OCI-LY1 (cell line): ENCODE measurements at regions not wholly inside any gene's neighbourhood (a gene's known extent, or its start where the extent isn't known, plus 50 kb on each side); places are given as distances from the start of the nearest gene placed in this dataset.

Experiments used
- H2AFZ ChIP-seq: fragments of 200-600 bp; sonication (generic), shearing (Covaris generic); 2 replicates; pipeline ENCODE4 v1.6.0; 2014; ENCODE audit warnings: antibody characterized with exemption, mild to moderate bottlenecking, low read length
- H3F3A ChIP-seq: fragments of 200-600 bp; sonication (generic), shearing (Covaris generic); 2 replicates; pipeline ENCODE4 v1.6.0; 2014; ENCODE audit warnings: mild to moderate bottlenecking, antibody characterized with exemption, low read length, moderate library complexity; ENCODE audit not compliant: insufficient read depth
- H3K27ac ChIP-seq: fragments of 200-600 bp; sonication (generic); 2 replicates; pipeline ENCODE4 v1.5.1; 2014; ENCODE audit warnings: low read length, mixed run types, mild to moderate bottlenecking, low read depth; ENCODE audit not compliant: poor library complexity, severe bottlenecking
- H3K27me3 ChIP-seq: fragments of 200-600 bp; sonication (generic); 2 replicates; pipeline ENCODE4 v1.6.0; 2014; ENCODE audit warnings: antibody characterized with exemption, mild to moderate bottlenecking, low read length, moderate library complexity; ENCODE audit not compliant: insufficient read depth
- H3K36me3 ChIP-seq: fragments of 200-600 bp; sonication (generic); 2 replicates; pipeline ENCODE4 v1.6.1; 2014; ENCODE audit warnings: mild to moderate bottlenecking, antibody characterized with exemption, low read length, moderate library complexity, mixed read lengths; ENCODE audit not compliant: insufficient read depth
- H3K4me1 ChIP-seq: fragments of 200-600 bp; sonication (generic); 2 replicates; pipeline ENCODE4 v1.5.1; 2014; ENCODE audit warnings: mild to moderate bottlenecking, low read length, moderate library complexity; ENCODE audit not compliant: insufficient read depth, severe bottlenecking
- H3K4me2 ChIP-seq: fragments of 200-600 bp; sonication (generic), shearing (Covaris generic); 2 replicates; pipeline ENCODE4 v1.6.1; 2014; ENCODE audit warnings: low read length
- H3K4me3 ChIP-seq: fragments of 200-600 bp; sonication (generic); 2 replicates; pipeline ENCODE4 v1.5.1; 2014; ENCODE audit warnings: low read length, low read depth, mild to moderate bottlenecking, mixed read lengths; ENCODE audit not compliant: poor library complexity, severe bottlenecking
- H3K79me2 ChIP-seq: fragments of 200-600 bp; shearing (Covaris generic); 2 replicates; pipeline ENCODE4 v1.6.1; 2016; ENCODE audit warnings: mixed run types, low read length, mixed read lengths; ENCODE audit not compliant: insufficient read depth
- H3K9ac ChIP-seq: fragments of 200-600 bp; sonication (generic), shearing (Covaris generic); 2 replicates; pipeline ENCODE4 v1.6.1; 2014; ENCODE audit warnings: mild to moderate bottlenecking, low read length, mixed read lengths
- H3K9me2 ChIP-seq: fragments of 200-600 bp; sonication (generic), shearing (Covaris generic); 2 replicates; pipeline ENCODE4 v1.6.1; 2014; ENCODE audit warnings: low read depth, mild to moderate bottlenecking, low read length, mixed read lengths
- H3K9me3 ChIP-seq: fragments of 200-600 bp; shearing (Covaris generic); 2 replicates; pipeline ENCODE4 v1.6.1; 2014; ENCODE audit warnings: low read length, mixed read lengths
- H4K20me1 ChIP-seq: fragments of 200-600 bp; sonication (generic), shearing (Covaris generic); 2 replicates; pipeline ENCODE4 v1.6.0; 2016; ENCODE audit warnings: mild to moderate bottlenecking, low read length; ENCODE audit not compliant: insufficient read depth
- EZH2 ChIP-seq: fragments of 200-600 bp; sonication (generic), shearing (Covaris generic); IDR thresholded peaks from 2 replicates; pipeline ENCODE4 v1.8.0; 2017; ENCODE audit warnings: borderline replicate concordance, mixed run types, mild to moderate bottlenecking, antibody characterized with exemption, low read length, moderate library complexity, mixed read lengths
- TF ChIP-seq, protein P1 (sequence below): fragments of 200-600 bp; sonication (generic), shearing (Covaris generic); IDR thresholded peaks from 2 replicates; pipeline ENCODE4 v1.5.1; 2017; ENCODE audit warnings: mild to moderate bottlenecking, antibody characterized with exemption, low read length, moderate library complexity, mixed read lengths

DNA sequence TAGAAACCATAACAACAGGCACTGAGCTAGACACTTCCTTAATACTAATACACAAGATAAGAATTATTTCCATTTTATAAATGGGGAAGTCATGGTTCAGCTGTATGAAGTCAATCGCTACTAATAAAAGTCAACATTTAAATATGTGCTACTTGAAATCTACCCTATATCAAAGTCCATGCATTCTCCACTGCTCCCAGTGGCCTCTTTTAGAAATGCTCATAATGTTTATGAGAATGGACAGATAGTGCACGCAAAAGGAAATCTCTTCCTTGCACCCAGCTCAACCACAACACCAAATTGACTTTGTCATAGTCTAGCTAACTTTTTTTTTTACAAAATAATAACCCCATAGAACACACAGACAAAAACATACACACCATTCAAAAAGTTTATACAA is 281.7 kb upstream of the CXADR start:
- H3K36me3 ChIP-seq = no peaks in the 10 kb centered on the region
- H3K9me2 ChIP-seq = no peaks in the 10 kb centered on the region
- H3K79me2 ChIP-seq = no peaks in the 10 kb centered on the region
- no peaks in the 10 kb centered on the region for H3K27me3 ChIP-seq
- TF ChIP-seq, protein P1, sequence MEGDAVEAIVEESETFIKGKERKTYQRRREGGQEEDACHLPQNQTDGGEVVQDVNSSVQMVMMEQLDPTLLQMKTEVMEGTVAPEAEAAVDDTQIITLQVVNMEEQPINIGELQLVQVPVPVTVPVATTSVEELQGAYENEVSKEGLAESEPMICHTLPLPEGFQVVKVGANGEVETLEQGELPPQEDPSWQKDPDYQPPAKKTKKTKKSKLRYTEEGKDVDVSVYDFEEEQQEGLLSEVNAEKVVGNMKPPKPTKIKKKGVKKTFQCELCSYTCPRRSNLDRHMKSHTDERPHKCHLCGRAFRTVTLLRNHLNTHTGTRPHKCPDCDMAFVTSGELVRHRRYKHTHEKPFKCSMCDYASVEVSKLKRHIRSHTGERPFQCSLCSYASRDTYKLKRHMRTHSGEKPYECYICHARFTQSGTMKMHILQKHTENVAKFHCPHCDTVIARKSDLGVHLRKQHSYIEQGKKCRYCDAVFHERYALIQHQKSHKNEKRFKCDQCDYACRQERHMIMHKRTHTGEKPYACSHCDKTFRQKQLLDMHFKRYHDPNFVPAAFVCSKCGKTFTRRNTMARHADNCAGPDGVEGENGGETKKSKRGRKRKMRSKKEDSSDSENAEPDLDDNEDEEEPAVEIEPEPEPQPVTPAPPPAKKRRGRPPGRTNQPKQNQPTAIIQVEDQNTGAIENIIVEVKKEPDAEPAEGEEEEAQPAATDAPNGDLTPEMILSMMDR = no peak
- no peak for TF ChIP-seq EZH2
- no peaks in the 10 kb centered on the region for H3K9me3 ChIP-seq
- H3K4me3 ChIP-seq = no peak overlapping the region
- no peaks in the 10 kb centered on the region for H4K20me1 ChIP-seq
- no peak overlapping the region for H3K9ac ChIP-seq
- no peak overlapping the region for H3K4me2 ChIP-seq
- no peak overlapping the region for H2AFZ ChIP-seq
- no peaks in the 10 kb centered on the region for H3F3A ChIP-seq
- H3K27ac ChIP-seq = no peak overlapping the region
- H3K4me1 ChIP-seq = no peaks in the 10 kb centered on the region

DNA sequence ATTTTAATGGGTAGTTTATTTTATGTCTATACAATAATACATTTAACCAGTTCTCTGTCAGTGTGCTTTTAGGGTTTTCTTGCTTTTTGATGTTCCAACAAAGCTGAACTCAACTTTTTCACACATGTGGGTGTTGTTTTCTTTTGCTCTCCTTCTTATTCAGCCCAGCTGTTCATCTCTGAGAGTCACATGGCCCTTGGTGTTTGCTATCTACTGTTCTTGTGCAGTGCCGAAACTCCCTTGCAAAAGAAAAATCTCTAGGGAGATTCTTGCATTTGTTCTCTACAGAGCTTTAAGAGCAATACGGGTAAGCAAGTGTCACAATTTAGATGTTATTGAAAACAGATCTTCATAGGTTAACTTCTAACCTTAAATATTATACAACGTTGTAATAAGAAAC is 281.1 kb upstream of the CXADR start:
- Histone ChIP-seq H3K4me3 (no peak overlapping the region), H3K9ac (no peak overlapping the region), H4K20me1 (no peaks in the 10 kb centered on the region), H3F3A (no peaks in the 10 kb centered on the region), H3K36me3 (no peaks in the 10 kb centered on the region), H3K4me2 (no peak overlapping the region), H2AFZ (no peak overlapping the region), H3K27ac (no peak overlapping the region), H3K79me2 (no peaks in the 10 kb centered on the region), H3K4me1 (no peaks in the 10 kb centered on the region), H3K9me3 (no peaks in the 10 kb centered on the region), H3K9me2 (no peaks in the 10 kb centered on the region), H3K27me3 (no peaks in the 10 kb centered on the region)
- TF ChIP-seq, protein P1 = no peak
- no peak for TF ChIP-seq EZH2

DNA sequence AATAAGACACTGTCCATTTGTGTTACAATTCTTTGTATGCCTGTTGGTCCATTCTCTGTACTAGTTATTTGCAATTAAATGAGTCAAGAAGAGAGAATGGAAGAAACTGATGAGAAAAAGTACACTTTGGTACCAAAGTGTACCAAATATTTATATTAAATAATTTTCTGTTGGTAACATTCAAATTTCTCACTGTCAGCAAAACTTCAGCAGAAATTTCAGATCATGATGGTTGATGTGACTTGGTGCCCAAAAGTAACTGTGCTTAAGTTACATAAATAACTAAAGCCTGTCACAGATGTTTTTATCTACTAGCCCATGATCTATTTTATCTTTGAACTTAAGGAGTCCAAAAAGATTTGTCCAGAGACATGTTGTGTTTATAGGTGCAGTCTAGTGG is 274.4 kb upstream of the CXADR start:
- no peak overlapping the region for H3K4me2 ChIP-seq
- no peaks in the 10 kb centered on the region for H3K79me2 ChIP-seq
- H3K36me3 ChIP-seq = no peaks in the 10 kb centered on the region
- TF ChIP-seq EZH2 = no peak
- TF ChIP-seq, protein P1 = no peak
- no peak overlapping the region for H3K27ac ChIP-seq
- H3K9me2 ChIP-seq = no peaks in the 10 kb centered on the region
- no peaks in the 10 kb centered on the region for H3F3A ChIP-seq
- no peak overlapping the region for H2AFZ ChIP-seq
- no peaks in the 10 kb centered on the region for H3K4me1 ChIP-seq
- H3K27me3 ChIP-seq = no peaks in the 10 kb centered on the region
- H3K9ac ChIP-seq = no peak overlapping the region
- H3K9me3 ChIP-seq = no peaks in the 10 kb centered on the region
- H4K20me1 ChIP-seq = no peaks in the 10 kb centered on the region
- H3K4me3 ChIP-seq = no peak overlapping the region
